T-cell (primary cell): ENCODE measurements at regions not wholly inside any gene's neighbourhood (a gene's known extent, or its start where the extent isn't known, plus 50 kb on each side); places are given as distances from the start of the nearest gene placed in this dataset.

Source experiments
- ATAC-seq, 4 experiments: fragments of 200-7000 bp in 3 of 4; fragments of 150-1000 bp in 1 of 4; cut with Tn5 transposase; replicated peaks in 1 of 4; 1 replicate in 3 of 4; 2 replicates in 1 of 4; pipeline ENCODE4 v1.10.0; 2021; ENCODE audit warnings: moderate library complexity in 3 of 4, mild to moderate bottlenecking in 2 of 4, moderate number of reproducible peaks in 1 of 4
- CTCF ChIA-PET, 2 donors: fragments of 300-600 bp; sonication (Branson Sonifier 250); formaldehyde crosslinking; loops; one replicate each; lab custom pipeline; 2022; ENCODE audit warnings: antibody characterized with exemption in 2 of 2; lab: Charles Lee
- POLR2A ChIA-PET, 2 donors: fragments of 300-600 bp; sonication (Branson Sonifier 250); formaldehyde crosslinking; loops; one replicate each; lab custom pipeline; 2022; ENCODE audit warnings: antibody characterized with exemption in 2 of 2; lab: Charles Lee
- DNase-seq, 35 experiments: peaks; one replicate each; pipeline versions ENCODE4 v3.0.0 to v3.0.0-alpha.2; 2013 to 2023
- H3K27ac ChIP-seq: one replicate; pipeline ENCODE4 v1.5.1; 2013; ENCODE audit warnings: low read length
- H3K27me3 ChIP-seq, 2 experiments: replicated peaks in 1 of 2; 1 replicate in 1 of 2; 2 replicates in 1 of 2; pipeline versions ENCODE4 v1.6.1 to v1.7.0; 2013; ENCODE audit warnings: low read length in 1 of 2, mixed read lengths in 1 of 2; ENCODE audit not compliant: control insufficient read depth in 2 of 2, insufficient read depth in 2 of 2; ENCODE audit errors: extremely low read depth in 1 of 2
- H3K36me3 ChIP-seq, 2 donors: 1 replicate in 1 of 2; 2 replicates in 1 of 2; pipeline versions ENCODE4 v1.6.1 to v1.7.0; 2013; ENCODE audit warnings: low read length in 1 of 2; ENCODE audit not compliant: control insufficient read depth in 2 of 2, insufficient read depth in 1 of 2; ENCODE audit errors: extremely low read depth in 1 of 2
- H3K4me1 ChIP-seq, 2 experiments: 1 replicate in 1 of 2; 2 replicates in 1 of 2; pipeline versions ENCODE4 v1.6.1 to v1.7.0; 2013; ENCODE audit warnings: low read length in 2 of 2, mixed read lengths in 1 of 2; ENCODE audit not compliant: insufficient read depth in 2 of 2, control insufficient read depth in 1 of 2; ENCODE audit errors: extremely low read depth in 1 of 2
- H3K4me3 ChIP-seq, 2 donors: 1 replicate in 1 of 2; 2 replicates in 1 of 2; pipeline versions ENCODE4 v1.5.1 to v1.7.0; 2013; ENCODE audit warnings: mild to moderate bottlenecking in 2 of 2, low read length in 1 of 2, moderate library complexity in 1 of 2; ENCODE audit not compliant: control insufficient read depth in 1 of 2; ENCODE audit errors: extremely low read depth in 1 of 2
- H3K9me3 ChIP-seq: 2 replicates; pipeline ENCODE4 v1.7.0; 2013
- H3K27ac Mint-ChIP-seq, 2 donors: one replicate each; pipeline ENCODE4 v1.8.0; 2020 to 2021; ENCODE audit warnings: mild to moderate bottlenecking in 2 of 2, mixed read lengths in 2 of 2
- H3K27me3 Mint-ChIP-seq, 2 donors: one replicate each; pipeline ENCODE4 v1.8.0; 2021 to 2022; ENCODE audit warnings: mixed read lengths in 2 of 2
- H3K36me3 Mint-ChIP-seq: one replicate; pipeline ENCODE4 v1.8.0; 2021; ENCODE audit warnings: mixed read lengths
- H3K4me1 Mint-ChIP-seq, 3 donors: one replicate each; pipeline ENCODE4 v1.8.0; 2020 to 2022; ENCODE audit warnings: mixed read lengths in 3 of 3, mild to moderate bottlenecking in 1 of 3
- H3K4me3 Mint-ChIP-seq, 3 donors: one replicate each; pipeline ENCODE4 v1.8.0; 2020 to 2022; ENCODE audit warnings: mild to moderate bottlenecking in 3 of 3, mixed read lengths in 3 of 3, moderate library complexity in 3 of 3
- H3K9me3 Mint-ChIP-seq, 3 donors: one replicate each; pipeline ENCODE4 v1.8.0; 2020 to 2022; ENCODE audit warnings: mixed read lengths in 3 of 3
- WGBS: methylation state at CpG from one replicate; pipeline ENCODE4 v1.1.5; 2013; ENCODE audit warnings: missing lambda C conversion rate; ENCODE audit not compliant: insufficient coverage; 5-methylcytosine and 5-hydroxymethylcytosine counted together

GRCh38 chr14:31933716-31934115 lies 143.4 kb upstream of the ARHGAP5 start:
- WGBS: no CpG with 5 or more reads among the region's 3 CpGs
- H3K27me3 Mint-ChIP-seq: peaks cover 0 to 1% of the 10 kb centered on the region in 2 donors
- H3K27ac Mint-ChIP-seq: no peak overlapping the region
- no peak for ATAC-seq
- H3K36me3 Mint-ChIP-seq: no peaks in the 10 kb centered on the region
- Histone ChIP-seq H3K27me3 (no peaks in the 10 kb centered on the region), H3K36me3 (no peaks in the 10 kb centered on the region), H3K9me3 (no peaks in the 10 kb centered on the region), H3K27ac (no peak overlapping the region), H3K4me3 (no peak overlapping the region), H3K4me1 (peaks cover 0 to 2% of the 10 kb centered on the region in 2 experiments)
- POLR2A ChIA-PET: interaction anchor here in 1 of 2 donors (0.6 kb wide), 1 partner anchor 21 kb away, joined by 12 read pairs; no protein-coding TSS in a partner anchor
- no peak for DNase-seq
- H3K4me1 Mint-ChIP-seq: peaks cover 0 to 12% (median 11%) of the 10 kb centered on the region in 3 donors
- H3K4me3 Mint-ChIP-seq: no peak overlapping the region
- CTCF ChIA-PET: interaction anchor here in 1 of 2 donors (1.3 to 2.4 kb wide), 2 partner anchors 8 to 321 kb away, joined by 4 to 16 read pairs; no protein-coding TSS in a partner anchor
- H3K9me3 Mint-ChIP-seq: no peaks in the 10 kb centered on the region

DNA sequence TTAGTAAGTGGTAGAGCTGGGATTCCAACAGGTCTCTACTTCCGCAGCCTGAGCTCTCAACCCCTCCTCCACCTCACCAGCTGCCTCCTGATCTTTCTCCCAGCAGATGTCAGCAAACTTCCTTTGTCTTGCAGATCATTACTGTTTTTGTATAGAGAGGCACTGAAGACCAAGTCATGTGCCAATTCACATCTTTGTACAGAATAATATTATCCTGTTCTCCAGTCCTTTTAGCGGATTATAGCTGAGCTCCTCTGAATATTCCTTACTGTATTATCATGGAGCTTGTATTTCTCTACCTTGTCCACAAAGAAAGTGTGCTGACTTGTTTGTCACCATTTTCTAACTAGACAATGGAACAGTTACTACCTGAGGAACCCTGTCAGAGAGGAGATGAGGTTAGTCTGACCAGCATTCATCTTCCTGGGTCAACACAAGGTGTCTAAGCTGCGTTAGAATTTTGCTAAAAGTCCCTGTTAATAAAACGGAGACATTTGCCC lies 142.3 kb upstream of the ARHGAP5 start:
- 100% methylated on average over 1 of the region's 4 CpGs for WGBS
- no peaks in the 10 kb centered on the region for H3K27me3 ChIP-seq
- no peak for ATAC-seq
- peak in 7 of 35 experiments; percentile 10 to 52 (median 15) for DNase-seq
- H3K27ac ChIP-seq: no peak overlapping the region
- Mint-ChIP-seq H3K27ac (no peak overlapping the region), H3K4me3 (no peak overlapping the region), H3K27me3 (peaks cover 0 to 1% of the 10 kb centered on the region in 2 donors), H3K9me3 (no peaks in the 10 kb centered on the region), H3K36me3 (no peaks in the 10 kb centered on the region), H3K4me1 (peaks cover 0 to 12% (median 11%) of the 10 kb centered on the region in 3 donors)
- H3K4me1 ChIP-seq: peaks cover 0 to 2% of the 10 kb centered on the region in 2 experiments
- no peaks in the 10 kb centered on the region for H3K36me3 ChIP-seq
- H3K9me3 ChIP-seq: no peaks in the 10 kb centered on the region
- CTCF ChIA-PET: interaction anchor here (0.6 to 2.4 kb wide), 9 partner anchors 8 to 535 kb away, joined by 3 to 16 read pairs (median 4); no protein-coding TSS in a partner anchor
- no peak overlapping the region for H3K4me3 ChIP-seq
- POLR2A ChIA-PET: no interaction called here

GRCh38 chr14:31935391-31935790 lies 141.7 kb upstream of the ARHGAP5 start:
- Mint-ChIP-seq H3K36me3 (no peaks in the 10 kb centered on the region), H3K27ac (no peak overlapping the region), H3K27me3 (peaks cover 0 to 1% of the 10 kb centered on the region in 2 donors), H3K9me3 (no peaks in the 10 kb centered on the region), H3K4me1 (peaks cover 0 to 12% (median 11%) of the 10 kb centered on the region in 3 donors), H3K4me3 (no peak overlapping the region)
- Histone ChIP-seq H3K4me3 (no peak overlapping the region), H3K27me3 (no peaks in the 10 kb centered on the region), H3K36me3 (no peaks in the 10 kb centered on the region), H3K9me3 (no peaks in the 10 kb centered on the region), H3K4me1 (peaks cover 0 to 2% of the 10 kb centered on the region in 2 experiments), H3K27ac (no peak overlapping the region)
- ATAC-seq (no peak), DNase-seq (no peak)
- WGBS: no CpG with 5 or more reads among the region's 3 CpGs
- POLR2A ChIA-PET: interaction anchor here in 1 of 2 donors (0.8 kb wide), 1 partner anchor 9 kb away, joined by 3 read pairs; no protein-coding TSS in a partner anchor
- CTCF ChIA-PET: interaction anchor here (0.7 to 2.4 kb wide), 7 partner anchors 8 to 319 kb away, joined by 3 to 16 read pairs (median 3); no protein-coding TSS in a partner anchor

- Mint-ChIP-seq H3K4me1 (peaks cover 0 to 12% (median 11%) of the 10 kb centered on the region in 3 donors), H3K36me3 (no peaks in the 10 kb centered on the region), H3K27me3 (peaks cover 0 to 1% of the 10 kb centered on the region in 2 donors), H3K4me3 (no peak overlapping the region), H3K9me3 (no peaks in the 10 kb centered on the region), H3K27ac (no peak overlapping the region)
- H3K36me3 ChIP-seq: no peaks in the 10 kb centered on the region
- ATAC-seq (no peak), DNase-seq (no peak)
- ChIA-PET POLR2A (interaction anchor here in 1 of 2 donors (0.8 kb wide), 1 partner anchor 10 kb away, joined by 3 read pairs; no protein-coding TSS in a partner anchor), CTCF (interaction anchor here in 1 of 2 donors (0.7 to 2.4 kb wide), 2 partner anchors 308 to 318 kb away, joined by 3 to 16 read pairs; no protein-coding TSS in a partner anchor)
- no peaks in the 10 kb centered on the region for H3K9me3 ChIP-seq
- 88% methylated on average over 4 of the region's 6 CpGs for WGBS
- no peaks in the 10 kb centered on the region for H3K27me3 ChIP-seq
- H3K4me3 ChIP-seq: no peak overlapping the region
- peaks cover 0 to 2% of the 10 kb centered on the region in 2 experiments for H3K4me1 ChIP-seq
- no peak overlapping the region for H3K27ac ChIP-seq
Measured at GRCh38 chr14:31936115-31936514, 141.0 kb upstream of the ARHGAP5 start.

DNA sequence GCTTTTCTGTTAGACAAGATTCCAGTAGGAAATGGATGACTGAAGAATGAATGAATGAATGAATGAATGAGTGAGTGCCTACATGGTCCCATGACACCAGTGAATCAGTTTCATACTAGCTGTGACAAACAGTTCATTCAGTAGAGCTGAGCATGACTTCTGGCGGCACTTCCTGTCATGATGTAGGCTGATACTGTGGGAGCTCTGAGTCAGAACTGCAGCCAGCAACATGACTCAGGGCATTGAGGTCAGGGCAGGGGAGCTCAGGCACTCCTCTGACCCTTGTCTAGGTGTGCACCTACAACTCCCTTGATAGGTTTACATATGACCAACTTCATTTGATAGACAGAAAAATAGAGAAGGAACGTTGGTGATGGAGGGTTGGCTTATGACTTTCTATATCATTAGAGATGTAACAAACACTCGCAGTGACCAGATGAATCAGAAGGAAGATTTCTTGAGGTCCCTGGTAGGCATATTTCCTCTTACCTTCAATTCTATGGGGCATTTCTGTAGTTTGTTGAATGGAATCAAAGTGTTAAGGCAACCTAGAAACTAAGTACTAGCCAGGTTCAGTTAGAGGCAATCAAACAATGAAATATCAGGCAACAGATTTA lies 139.3 kb upstream of the ARHGAP5 start:
- Mint-ChIP-seq H3K4me1 (peaks cover 0 to 12% (median 11%) of the 10 kb centered on the region in 3 donors), H3K36me3 (no peaks in the 10 kb centered on the region), H3K4me3 (no peak overlapping the region), H3K9me3 (no peaks in the 10 kb centered on the region), H3K27ac (peak overlapping the region; percentile 81 to 82), H3K27me3 (peaks cover 0 to 1% of the 10 kb centered on the region in 2 donors)
- no peak overlapping the region for H3K4me3 ChIP-seq
- H3K4me1 ChIP-seq: peaks cover 0 to 2% of the 10 kb centered on the region in 2 experiments
- H3K9me3 ChIP-seq: no peaks in the 10 kb centered on the region
- no peaks in the 10 kb centered on the region for H3K27me3 ChIP-seq
- ChIA-PET POLR2A (interaction anchor here in 1 of 2 donors (0.5 kb wide), 1 partner anchor 375 kb away, joined by 3 read pairs; no protein-coding TSS in a partner anchor), CTCF (no interaction called here)
- DNase-seq (peak in 9 of 35 experiments; percentile 4 to 45 (median 23)), ATAC-seq (peak; percentile 40 to 99 (median 96))
- WGBS: 22% methylated on average over 1 of the region's 3 CpGs
- no peak overlapping the region for H3K27ac ChIP-seq
- no peaks in the 10 kb centered on the region for H3K36me3 ChIP-seq

DNA sequence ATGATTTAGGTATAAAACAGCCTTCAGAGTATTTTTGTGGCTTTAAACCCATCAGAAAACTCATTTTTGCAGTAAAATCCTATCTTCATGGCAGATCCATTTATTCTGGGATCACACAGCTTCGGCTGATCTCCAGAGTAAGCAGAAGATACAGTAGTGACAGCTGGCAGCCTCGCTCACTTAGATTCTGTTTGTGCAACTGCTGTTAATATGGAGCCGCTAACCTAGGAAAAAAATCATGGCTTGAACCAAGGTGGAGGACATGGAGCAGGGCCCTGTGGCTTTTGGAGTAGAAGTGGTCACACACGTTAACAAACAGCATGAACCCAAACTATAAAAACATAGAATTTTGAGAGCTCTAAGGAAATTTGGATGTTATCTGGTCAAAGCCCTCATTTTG lies 137.2 kb upstream of the ARHGAP5 start:
- Histone ChIP-seq H3K27ac (no peak overlapping the region), H3K4me3 (no peak overlapping the region), H3K9me3 (no peaks in the 10 kb centered on the region), H3K36me3 (no peaks in the 10 kb centered on the region), H3K27me3 (no peaks in the 10 kb centered on the region), H3K4me1 (peaks cover under 1 to 19% of the 10 kb centered on the region in 2 experiments)
- Mint-ChIP-seq H3K4me1 (peaks cover 8 to 26% (median 25%) of the 10 kb centered on the region in 3 donors), H3K9me3 (no peaks in the 10 kb centered on the region), H3K27ac (no peak overlapping the region), H3K4me3 (no peak overlapping the region), H3K36me3 (no peaks in the 10 kb centered on the region), H3K27me3 (peaks cover 0 to 1% of the 10 kb centered on the region in 2 donors)
- 100% methylated on average over 1 of the region's 4 CpGs for WGBS
- DNase-seq (no peak), ATAC-seq (no peak)
- CTCF ChIA-PET: interaction anchor here (1.4 to 1.6 kb wide), 3 partner anchors 10 to 14 kb away, joined by 5 to 6 read pairs (median 5); no protein-coding TSS in a partner anchor
- POLR2A ChIA-PET: no interaction called here
